WTC11 (cell line): ENCODE measurements at regions not wholly inside any gene's neighbourhood (a gene's known extent, or its start where the extent isn't known, plus 50 kb on each side); places are given as distances from the start of the nearest gene placed in this dataset.

Experiments
- ATAC-seq: fragments of 200-7000 bp; cut with Tn5 transposase; 2 replicates; pipeline ENCODE4 v1.10.0; 2021; ENCODE audit warnings: mild to moderate bottlenecking, moderate library complexity
- CTCF ChIA-PET: fragments of 300-600 bp; sonication (Branson Sonifier 250); formaldehyde crosslinking; loops from one replicate; lab custom pipeline; 2021; ENCODE audit warnings: antibody characterized with exemption; lab: Charles Lee
- POLR2A ChIA-PET: fragments of 350-600 bp; sonication (Branson Sonifier 250); formaldehyde crosslinking; loops from one replicate; lab custom pipeline; 2021; ENCODE audit warnings: antibody characterized with exemption; lab: Charles Lee
- DNase-seq: peaks from one replicate; pipeline ENCODE4 v3.0.0; 2021; ENCODE audit warnings: low spot score
- H3K27ac Mint-ChIP-seq: 2 replicates; pipeline ENCODE4 v1.8.0; 2021; ENCODE audit warnings: mixed read lengths
- H3K27me3 Mint-ChIP-seq: 2 replicates; pipeline ENCODE4 v1.8.0; 2021; ENCODE audit warnings: low read depth, mild to moderate bottlenecking, moderate library complexity, mixed read lengths
- H3K36me3 Mint-ChIP-seq: 2 replicates; pipeline ENCODE4 v1.8.0; 2021; ENCODE audit warnings: mixed read lengths
- H3K4me1 Mint-ChIP-seq: 2 replicates; pipeline ENCODE4 v1.8.0; 2022; ENCODE audit warnings: mixed read lengths
- H3K4me3 Mint-ChIP-seq: 2 replicates; pipeline ENCODE4 v1.8.0; 2021; ENCODE audit warnings: mild to moderate bottlenecking, moderate library complexity, mixed read lengths
- H3K9me3 Mint-ChIP-seq: 2 replicates; pipeline ENCODE4 v1.8.0; 2021; ENCODE audit warnings: mixed read lengths
- AFF4 ChIP-seq: sonication (generic); formaldehyde crosslinking; IDR thresholded peaks from 2 replicates; pipeline ENCODE4 v1.8.1; 2023; ENCODE audit warnings: mild to moderate bottlenecking, missing genetic modification reagents, borderline replicate concordance
- AR ChIP-seq: fragments of 250-450 bp; sonication (Bioruptor Pico); IDR thresholded peaks from 2 replicates; pipeline ENCODE4 v1.9.0; 2021; ENCODE audit warnings: mild to moderate bottlenecking
- E2F4 ChIP-seq: sonication (generic); formaldehyde crosslinking; IDR thresholded peaks from 2 replicates; pipeline ENCODE4 v1.8.1; 2022; ENCODE audit warnings: low read depth, mild to moderate bottlenecking, moderate library complexity, missing genetic modification reagents, borderline replicate concordance
- ERG ChIP-seq: fragments of 250-450 bp; sonication (Bioruptor Pico); IDR thresholded peaks from 2 replicates; pipeline ENCODE4 v1.8.0; 2021; ENCODE audit warnings: mild to moderate bottlenecking
- GRHL2 ChIP-seq: fragments of 250-450 bp; sonication (Bioruptor Pico); IDR thresholded peaks from 2 replicates; pipeline ENCODE4 v1.8.0; 2022; ENCODE audit warnings: mild to moderate bottlenecking, moderate library complexity; ENCODE audit not compliant: insufficient replicate concordance, severe bottlenecking
- MYBL2 ChIP-seq: sonication (generic); formaldehyde crosslinking; IDR thresholded peaks from 2 replicates; pipeline ENCODE4 v1.8.1; 2023; ENCODE audit warnings: mild to moderate bottlenecking, moderate library complexity, missing genetic modification reagents
- NR1H2 ChIP-seq: sonication (generic); formaldehyde crosslinking; IDR thresholded peaks from 2 replicates; pipeline ENCODE4 v1.9.0; 2021; ENCODE audit warnings: mild to moderate bottlenecking, moderate library complexity, missing genetic modification reagents
- OVOL2 ChIP-seq: fragments of 250-450 bp; sonication (Bioruptor Pico); IDR thresholded peaks from 2 replicates; pipeline ENCODE4 v1.9.0; 2021; ENCODE audit warnings: mild to moderate bottlenecking, borderline replicate concordance
- SMAD4 ChIP-seq: sonication (generic); formaldehyde crosslinking; IDR thresholded peaks from 2 replicates; pipeline ENCODE4 v1.8.0; 2022; ENCODE audit warnings: mild to moderate bottlenecking, missing genetic modification reagents
- SP1 ChIP-seq: sonication (generic); formaldehyde crosslinking; conservative IDR thresholded peaks from 2 replicates; pipeline ENCODE4 v1.8.1; 2022; ENCODE audit warnings: missing genetic modification reagents
- STAT6 ChIP-seq: sonication (generic); formaldehyde crosslinking; conservative IDR thresholded peaks from 2 replicates; pipeline ENCODE4 v1.8.1; 2023; ENCODE audit warnings: mild to moderate bottlenecking, low read depth, missing genetic modification reagents, moderate library complexity
- TEAD1 ChIP-seq: sonication (generic); formaldehyde crosslinking; IDR thresholded peaks from 2 replicates; pipeline ENCODE4 v1.8.0; 2022; ENCODE audit warnings: mild to moderate bottlenecking, missing genetic modification reagents
- TEAD4 ChIP-seq: sonication (generic); formaldehyde crosslinking; IDR thresholded peaks from 2 replicates; pipeline ENCODE4 v1.8.0; 2022; ENCODE audit warnings: mild to moderate bottlenecking, missing genetic modification reagents
- TP53 ChIP-seq: sonication (generic); formaldehyde crosslinking; IDR thresholded peaks from 2 replicates; pipeline ENCODE4 v1.8.1; 2023; ENCODE audit warnings: mild to moderate bottlenecking, missing genetic modification reagents
- ZBTB21 ChIP-seq: sonication (generic); formaldehyde crosslinking; IDR thresholded peaks from 2 replicates; pipeline ENCODE4 v1.8.1; 2023; ENCODE audit warnings: mild to moderate bottlenecking, missing genetic modification reagents, borderline replicate concordance
- ZMAT4 ChIP-seq: fragments of 250-450 bp; sonication (Bioruptor Pico); IDR thresholded peaks from 2 replicates; pipeline ENCODE4 v1.9.0; 2021; ENCODE audit warnings: mild to moderate bottlenecking
- ZNF121 ChIP-seq: sonication (generic); formaldehyde crosslinking; IDR thresholded peaks from 2 replicates; pipeline ENCODE4 v1.8.0; 2023; ENCODE audit warnings: missing genetic modification reagents
- ZNF219 ChIP-seq: sonication (generic); formaldehyde crosslinking; IDR thresholded peaks from 2 replicates; pipeline ENCODE4 v1.8.0; 2023; ENCODE audit warnings: missing genetic modification reagents, mild to moderate bottlenecking, borderline replicate concordance
- ZNF263 ChIP-seq: sonication (generic); formaldehyde crosslinking; IDR thresholded peaks from 2 replicates; pipeline ENCODE4 v1.8.1; 2022; ENCODE audit warnings: low read depth, mild to moderate bottlenecking, moderate library complexity, missing genetic modification reagents

- TF ChIP-seq ZNF121 (CRISPR knock-in tag) = no peak
- TF ChIP-seq AR (CRISPR knock-in tag) = no peak
- no peak for TF ChIP-seq GRHL2 (CRISPR knock-in tag)
- TF ChIP-seq NR1H2 (CRISPR knock-in tag) = no peak
Measured at GRCh38 chr14:43765474-43765873, 741.6 kb downstream of the FSCB start (continued).

- TF ChIP-seq ZBTB21 (CRISPR knock-in tag) = no peak
- no peak for TF ChIP-seq TP53 (CRISPR knock-in tag)
- no peak for TF ChIP-seq OVOL2 (CRISPR knock-in tag)
- TF ChIP-seq NR1H2 (CRISPR knock-in tag) = no peak
- no peak for TF ChIP-seq TEAD1 (CRISPR knock-in tag)
- no peak for TF ChIP-seq SMAD4
- TF ChIP-seq STAT6 = no peak
- no peak for TF ChIP-seq TEAD4 (CRISPR knock-in tag)
- TF ChIP-seq MYBL2 = no peak
- no peak for TF ChIP-seq ZNF219 (CRISPR knock-in tag)
- TF ChIP-seq GRHL2 (CRISPR knock-in tag) = no peak
- no peak for TF ChIP-seq ZNF263
- TF ChIP-seq ZMAT4 (CRISPR knock-in tag) = no peak
- no peak for TF ChIP-seq ERG (CRISPR knock-in tag)
- TF ChIP-seq AFF4 (CRISPR knock-in tag) = no peak
- TF ChIP-seq SP1 = no peak
- TF ChIP-seq E2F4 (CRISPR knock-in tag) = no peak
- Mint-ChIP-seq H3K36me3 (no peaks in the 10 kb centered on the region), H3K27ac (no peak overlapping the region), H3K4me3 (no peak overlapping the region), H3K9me3 (peaks cover 13% of the 10 kb centered on the region), H3K27me3 (no peaks in the 10 kb centered on the region), H3K4me1 (no peaks in the 10 kb centered on the region)
- no peak for ATAC-seq
- no peak for DNase-seq
- ChIA-PET POLR2A (no interaction called here), CTCF (no interaction called here)
Measured at GRCh38 chr14:43764433-43764832, 742.6 kb downstream of the FSCB start.
